Mesenchymal stem cell (in vitro differentiated cells and primary cell): ENCODE measurements at regions not wholly inside any gene's neighbourhood (a gene's known extent, or its start where the extent isn't known, plus 50 kb on each side); places are given as distances from the start of the nearest gene placed in this dataset.

Experiments used
- DNase-seq: peaks from one replicate; pipeline ENCODE4 v3.0.0-alpha.2; 2013
- H2AFZ ChIP-seq: one replicate; pipeline ENCODE4 v1.6.1; 2013; ENCODE audit warnings: low read depth, mild to moderate bottlenecking, control low read depth, inconsistent platforms, low read length, moderate library complexity
- H2AK5ac ChIP-seq: 2 replicates; pipeline ENCODE4 v1.6.1; 2013; ENCODE audit warnings: low read length, moderate library complexity, mild to moderate bottlenecking, inconsistent platforms; ENCODE audit not compliant: severe bottlenecking
- H2BK120ac ChIP-seq: one replicate; pipeline ENCODE4 v1.6.1; 2013; ENCODE audit warnings: low read depth, mild to moderate bottlenecking, inconsistent platforms, low read length, moderate library complexity
- H2BK12ac ChIP-seq, 2 experiments: one replicate each; pipeline ENCODE4 v1.6.1; 2013; ENCODE audit warnings: inconsistent platforms in 2 of 2, low read length in 2 of 2, mild to moderate bottlenecking in 2 of 2, moderate library complexity in 2 of 2, control low read depth in 1 of 2
- H2BK15ac ChIP-seq: one replicate; pipeline ENCODE4 v1.6.1; 2013; ENCODE audit warnings: mild to moderate bottlenecking, low read depth, inconsistent platforms; ENCODE audit not compliant: poor library complexity, severe bottlenecking
- H2BK5ac ChIP-seq: 2 replicates; pipeline ENCODE4 v1.6.1; 2013; ENCODE audit warnings: low read depth, mild to moderate bottlenecking, low read length, control low read depth, inconsistent platforms; ENCODE audit not compliant: poor library complexity, severe bottlenecking
- H3K14ac ChIP-seq, 2 experiments: one replicate each; pipeline ENCODE4 v1.6.1; 2013; ENCODE audit warnings: inconsistent platforms in 2 of 2, low read length in 2 of 2, control low read depth in 1 of 2, mild to moderate bottlenecking in 1 of 2, moderate library complexity in 1 of 2
- H3K18ac ChIP-seq, 2 experiments: one replicate each; pipeline ENCODE4 v1.6.1; 2013; ENCODE audit warnings: inconsistent platforms in 2 of 2, low read length in 2 of 2, control low read depth in 1 of 2, low read depth in 1 of 2, mild to moderate bottlenecking in 1 of 2
- H3K23ac ChIP-seq, 2 experiments: one replicate each; pipeline ENCODE4 v1.6.1; 2013; ENCODE audit warnings: inconsistent platforms in 2 of 2, low read length in 2 of 2, mild to moderate bottlenecking in 2 of 2, moderate library complexity in 2 of 2, control low read depth in 1 of 2
- H3K27ac ChIP-seq: 2 replicates; pipeline ENCODE4 v1.5.1; 2013; ENCODE audit warnings: mild to moderate bottlenecking, moderate library complexity, low read length, control low read depth, inconsistent platforms; ENCODE audit not compliant: poor library complexity, severe bottlenecking
- H3K27me3 ChIP-seq, 2 experiments: 2 replicates each; pipeline versions ENCODE4 v1.6.1 to v1.7.0; 2013; ENCODE audit warnings: low read length in 2 of 2, mild to moderate bottlenecking in 2 of 2, moderate library complexity in 2 of 2, control low read depth in 1 of 2, inconsistent platforms in 1 of 2; ENCODE audit not compliant: control insufficient read depth in 1 of 2, insufficient read depth in 1 of 2
- H3K36me3 ChIP-seq, 2 experiments: 2 replicates each; pipeline versions ENCODE4 v1.6.1 to v1.7.0; 2013; ENCODE audit warnings: low read length in 2 of 2, control low read depth in 1 of 2, inconsistent platforms in 1 of 2, low read depth in 1 of 2, mild to moderate bottlenecking in 1 of 2; ENCODE audit not compliant: insufficient read depth in 2 of 2, control insufficient read depth in 1 of 2
- H3K4ac ChIP-seq, 2 experiments: one replicate each; pipeline ENCODE4 v1.6.1; 2013; ENCODE audit warnings: inconsistent platforms in 2 of 2, low read length in 2 of 2, mild to moderate bottlenecking in 2 of 2, moderate library complexity in 2 of 2, control low read depth in 1 of 2, low read depth in 1 of 2
- H3K4me1 ChIP-seq: 2 replicates; pipeline ENCODE4 v1.6.1; 2013; ENCODE audit warnings: low read depth, low read length, control low read depth; ENCODE audit not compliant: control insufficient read depth, insufficient read depth
- H3K4me2 ChIP-seq: 2 replicates; pipeline ENCODE4 v1.6.1; 2013; ENCODE audit warnings: low read length, mild to moderate bottlenecking, inconsistent platforms; ENCODE audit not compliant: poor library complexity, severe bottlenecking
- H3K4me3 ChIP-seq, 2 experiments: 2 replicates each; pipeline versions ENCODE4 v1.5.1 to v1.7.0; 2013; ENCODE audit warnings: low read length in 2 of 2, mild to moderate bottlenecking in 2 of 2, control low read depth in 1 of 2, low read depth in 1 of 2; ENCODE audit not compliant: insufficient read depth in 1 of 2
- H3K79me1 ChIP-seq: replicated peaks from 2 replicates; pipeline ENCODE4 v1.6.1; 2013; ENCODE audit warnings: mild to moderate bottlenecking, control low read depth, low read length, inconsistent platforms; ENCODE audit not compliant: poor library complexity, severe bottlenecking
- H3K9ac ChIP-seq: 2 replicates; pipeline ENCODE4 v1.7.0; 2013; ENCODE audit warnings: mild to moderate bottlenecking, low read length, moderate library complexity
- H3K9me3 ChIP-seq: 2 replicates; pipeline ENCODE4 v1.7.0; 2013; ENCODE audit warnings: mild to moderate bottlenecking, low read length; ENCODE audit not compliant: control insufficient read depth
- H4K8ac ChIP-seq: one replicate; pipeline ENCODE4 v1.6.1; 2013; ENCODE audit warnings: inconsistent platforms, mild to moderate bottlenecking, low read length, moderate library complexity
- H4K91ac ChIP-seq: one replicate; pipeline ENCODE4 v1.6.1; 2013; ENCODE audit warnings: mild to moderate bottlenecking, low read length, inconsistent platforms
- WGBS: methylation state at CpG from one replicate; pipeline ENCODE4 v1.1.7; 2013; ENCODE audit warnings: mixed read lengths; 5-methylcytosine and 5-hydroxymethylcytosine counted together

GRCh38 chr14:98957211-98958047, 314.6 kb downstream of the BCL11B start:
- Histone ChIP-seq H2BK5ac (no peak overlapping the region), H3K4me1 (no peaks in the 10 kb centered on the region), H3K18ac (no peak overlapping the region), H4K8ac (no peak overlapping the region), H3K27me3 (peaks cover 0 to 53% of the 10 kb centered on the region in 2 experiments), H3K23ac (no peak overlapping the region), H3K27ac (no peak overlapping the region), H2BK12ac (no peak overlapping the region), H3K9ac (peak overlapping the region; percentile 3), H2BK120ac (no peak overlapping the region), H3K14ac (no peak overlapping the region), H2AK5ac (no peak overlapping the region), H3K4ac (no peak overlapping the region), H3K4me2 (no peak overlapping the region), H3K36me3 (no peaks in the 10 kb centered on the region), H3K79me1 (no peaks in the 10 kb centered on the region), H3K9me3 (no peaks in the 10 kb centered on the region), H2BK15ac (no peak overlapping the region), H2AFZ (no peak overlapping the region), H4K91ac (no peak overlapping the region), H3K4me3 (no peak overlapping the region)
- DNase-seq, result no peak
- WGBS, result 72% methylated on average over 20 of the region's 20 CpGs

GRCh38 chr14:98958048-98958631, 313.9 kb downstream of the BCL11B start:
- no peak for DNase-seq
- no peak overlapping the region for H4K91ac ChIP-seq
- no peak overlapping the region for H4K8ac ChIP-seq
- H3K36me3 ChIP-seq, result no peaks in the 10 kb centered on the region
- no peak overlapping the region for H3K4me3 ChIP-seq
- H2AFZ ChIP-seq, result no peak overlapping the region
- peaks cover 0 to 53% of the 10 kb centered on the region in 2 experiments for H3K27me3 ChIP-seq
- H2AK5ac ChIP-seq, result no peak overlapping the region
- no peak overlapping the region for H2BK15ac ChIP-seq
- H3K18ac ChIP-seq, result no peak overlapping the region
- H2BK5ac ChIP-seq, result no peak overlapping the region
- 72% methylated on average over 12 of the region's 13 CpGs for WGBS
- H3K14ac ChIP-seq, result no peak overlapping the region
- no peak overlapping the region for H3K4ac ChIP-seq
- H3K23ac ChIP-seq, result no peak overlapping the region
- H2BK120ac ChIP-seq, result no peak overlapping the region
- no peak overlapping the region for H3K9ac ChIP-seq
- no peaks in the 10 kb centered on the region for H3K79me1 ChIP-seq
- H3K4me2 ChIP-seq, result no peak overlapping the region
- H3K9me3 ChIP-seq, result no peaks in the 10 kb centered on the region
- no peak overlapping the region for H2BK12ac ChIP-seq
- H3K27ac ChIP-seq, result no peak overlapping the region
- H3K4me1 ChIP-seq, result no peaks in the 10 kb centered on the region

- no peak overlapping the region for H2BK5ac ChIP-seq
- H2BK15ac ChIP-seq, result no peak overlapping the region
- H3K79me1 ChIP-seq, result no peaks in the 10 kb centered on the region
- WGBS, result 67% methylated on average over 6 of the region's 8 CpGs
- no peak overlapping the region for H2BK12ac ChIP-seq
- no peak overlapping the region for H3K4me3 ChIP-seq
- no peaks in the 10 kb centered on the region for H3K36me3 ChIP-seq
- no peak overlapping the region for H3K27ac ChIP-seq
- no peak overlapping the region for H4K91ac ChIP-seq
- no peak overlapping the region for H3K4me2 ChIP-seq
- no peak overlapping the region for H3K18ac ChIP-seq
- no peak overlapping the region for H2AK5ac ChIP-seq
- H3K9me3 ChIP-seq, result no peaks in the 10 kb centered on the region
- no peak overlapping the region for H2BK120ac ChIP-seq
- no peak overlapping the region for H4K8ac ChIP-seq
- no peaks in the 10 kb centered on the region for H3K4me1 ChIP-seq
- H3K4ac ChIP-seq, result no peak overlapping the region
- no peak overlapping the region for H3K23ac ChIP-seq
- no peak overlapping the region for H3K9ac ChIP-seq
- H3K27me3 ChIP-seq, result peaks cover 0 to 56% of the 10 kb centered on the region in 2 experiments
- no peak overlapping the region for H2AFZ ChIP-seq
- no peak overlapping the region for H3K14ac ChIP-seq
- DNase-seq, result no peak
These were observed 313.4 kb downstream of the BCL11B start for GRCh38 chr14:98958632-98959031.

GRCh38 chr14:98959410-98959809, 312.6 kb downstream of the BCL11B start:
- H3K9me3 ChIP-seq, result no peaks in the 10 kb centered on the region
- H3K4ac ChIP-seq, result no peak overlapping the region
- H3K9ac ChIP-seq, result no peak overlapping the region
- no peaks in the 10 kb centered on the region for H3K36me3 ChIP-seq
- no peak overlapping the region for H2AK5ac ChIP-seq
- H3K79me1 ChIP-seq, result no peaks in the 10 kb centered on the region
- no peak overlapping the region for H3K27ac ChIP-seq
- no peak overlapping the region for H3K18ac ChIP-seq
- H2BK5ac ChIP-seq, result no peak overlapping the region
- H3K4me2 ChIP-seq, result no peak overlapping the region
- no peak overlapping the region for H4K91ac ChIP-seq
- no peak for DNase-seq
- H3K14ac ChIP-seq, result no peak overlapping the region
- 79% methylated on average over 4 of the region's 6 CpGs for WGBS
- H2BK12ac ChIP-seq, result no peak overlapping the region
- H3K23ac ChIP-seq, result no peak overlapping the region
- peaks cover 0 to 64% of the 10 kb centered on the region in 2 experiments for H3K27me3 ChIP-seq
- no peaks in the 10 kb centered on the region for H3K4me1 ChIP-seq
- H2AFZ ChIP-seq, result no peak overlapping the region
- no peak overlapping the region for H4K8ac ChIP-seq
- H2BK15ac ChIP-seq, result no peak overlapping the region
- no peak overlapping the region for H3K4me3 ChIP-seq
- no peak overlapping the region for H2BK120ac ChIP-seq
